Activated T-cell treated with anti-CD3 and anti-CD28 coated beads for 1 hour (primary cell): ENCODE measurements at regions not wholly inside any gene's neighbourhood (a gene's known extent, or its start where the extent isn't known, plus 50 kb on each side); places are given as distances from the start of the nearest gene placed in this dataset.

Experiments used
- DNase-seq: peaks from one replicate; pipeline ENCODE4 v3.0.0-alpha.2; 2020; ENCODE audit warnings: low read depth

DNA sequence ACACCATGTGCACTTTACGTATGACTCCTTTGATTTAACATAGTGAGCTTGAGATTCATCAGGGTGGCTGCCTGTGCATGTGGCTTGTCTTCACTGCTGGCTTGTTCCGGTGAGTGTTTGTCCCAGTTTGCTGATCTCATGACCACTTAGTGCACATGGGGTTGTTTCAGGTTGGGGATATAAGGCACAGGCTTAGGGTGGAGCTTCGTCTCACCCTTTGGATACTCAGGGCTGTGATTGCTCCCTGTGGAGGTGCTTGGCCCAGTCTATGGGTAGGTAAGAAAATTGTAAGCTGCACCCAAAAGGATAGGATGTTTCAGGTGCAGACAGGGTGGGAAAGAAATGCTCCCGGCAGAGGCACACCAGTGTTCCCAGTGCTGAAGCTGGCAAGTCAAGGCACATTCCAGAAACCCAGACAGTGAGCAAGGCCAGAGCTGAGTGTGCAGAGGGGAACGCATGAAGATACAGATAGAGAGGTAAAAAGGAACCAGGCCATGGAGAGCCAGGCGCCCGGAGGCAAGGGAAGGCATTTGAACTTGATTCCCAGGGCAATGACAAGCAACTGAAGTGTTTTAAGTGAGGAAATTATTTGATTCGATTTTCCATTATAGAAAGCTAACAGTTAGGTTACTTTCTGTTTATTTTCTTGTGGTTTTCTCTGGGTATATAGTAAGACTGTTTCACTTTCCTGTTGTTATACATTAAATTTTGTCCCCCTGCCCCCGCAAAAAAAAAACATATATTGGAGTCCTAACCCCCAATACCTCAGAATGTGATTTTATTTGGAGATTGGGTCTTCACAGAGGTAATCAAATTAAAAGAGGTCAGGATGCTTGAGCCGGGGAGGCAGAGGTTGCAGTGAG, 289.8 kb upstream of the KLF6 start:
- no peak for DNase-seq

DNA sequence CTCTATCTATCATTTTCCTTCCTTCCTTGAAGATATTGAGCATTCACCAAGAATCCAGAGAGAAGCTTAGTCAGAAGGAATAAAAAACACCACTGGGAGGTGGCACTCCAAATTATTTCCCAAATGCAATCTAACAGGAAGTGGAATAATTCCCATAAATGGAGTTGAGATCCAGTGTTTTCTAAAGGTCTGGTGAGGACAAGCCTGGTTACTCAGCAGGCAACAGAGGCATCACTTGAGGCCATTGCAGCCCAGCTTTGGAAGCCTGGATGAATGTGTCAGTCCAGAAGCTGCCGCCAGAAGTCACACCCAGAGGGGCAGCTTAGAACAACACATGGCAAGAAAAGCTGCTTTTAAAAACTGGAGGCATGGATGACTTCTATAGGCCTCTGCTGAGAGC, 288.9 kb upstream of the KLF6 start:
- no peak for DNase-seq

DNA sequence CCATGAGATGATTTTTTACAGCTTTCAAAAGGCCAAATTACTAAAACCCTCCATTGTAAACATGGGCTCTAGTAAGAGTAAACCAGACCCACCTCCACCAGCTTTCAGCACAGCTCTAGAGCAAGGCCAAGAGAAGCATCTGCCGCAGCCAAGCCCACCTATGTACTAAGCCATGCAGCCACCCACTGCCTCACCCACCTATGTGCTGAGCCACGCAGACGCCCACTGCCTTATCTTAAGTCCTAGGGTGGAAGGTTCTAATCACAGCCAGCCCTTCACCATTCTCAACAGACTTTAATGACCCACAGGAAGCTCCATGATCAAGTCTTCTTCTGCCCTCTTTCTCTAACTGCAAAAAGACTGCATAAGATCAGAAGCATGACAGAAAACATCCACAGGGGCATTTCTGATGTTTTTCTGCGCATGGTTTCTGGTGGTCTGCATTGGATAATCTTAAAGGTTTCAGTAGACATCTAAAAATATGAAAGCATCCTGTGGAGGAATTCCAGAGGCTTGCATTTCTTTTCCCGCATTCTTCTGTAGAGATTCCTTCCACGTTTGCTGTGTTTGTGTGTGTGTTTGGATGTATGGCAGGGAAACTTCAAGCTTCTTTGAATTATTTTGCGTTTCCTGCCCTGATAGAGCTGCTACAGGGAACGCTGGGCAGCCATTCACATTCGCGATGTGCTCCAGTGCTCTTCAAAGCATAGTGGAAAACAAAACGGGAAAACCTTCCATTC, 286.1 kb upstream of the KLF6 start:
- DNase-seq = no peak

DNA sequence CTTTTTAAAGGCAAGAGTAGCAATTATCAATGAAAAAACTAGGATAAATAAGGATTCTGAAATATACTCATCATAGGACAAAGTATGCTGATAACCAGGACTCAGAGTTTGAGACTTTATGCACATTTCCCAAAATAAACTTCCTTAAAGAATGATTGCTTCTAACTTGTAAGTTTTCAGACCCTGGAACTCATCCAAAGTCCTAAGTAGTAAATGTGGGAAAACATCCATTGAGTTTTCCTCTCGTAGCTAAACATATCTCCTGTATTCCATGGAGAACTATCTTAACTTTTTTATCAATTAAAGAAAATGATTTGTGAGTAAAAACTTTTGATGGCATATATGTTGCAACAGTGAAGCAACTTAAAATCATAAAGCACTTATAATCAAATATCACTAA, 285.2 kb upstream of the KLF6 start:
- DNase-seq = no peak

DNA sequence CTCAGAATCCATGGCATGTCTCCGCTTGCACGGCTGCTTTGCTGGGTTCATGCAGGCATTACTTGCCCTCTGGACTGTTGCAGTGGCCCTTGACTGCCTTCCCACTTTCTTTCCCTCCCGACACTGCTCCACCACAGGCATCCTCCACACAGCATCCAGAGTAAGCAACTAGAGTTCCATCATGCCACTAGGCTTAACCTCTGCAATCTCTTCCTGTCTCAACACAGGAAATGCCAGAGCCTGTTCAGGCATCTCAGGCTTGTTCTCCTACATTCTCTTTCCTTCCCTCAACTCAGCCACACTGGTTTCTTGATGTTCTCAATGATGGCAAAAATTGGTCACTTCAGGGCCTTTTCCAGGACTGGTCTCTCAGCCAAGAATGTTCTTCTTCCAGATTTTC, 284.5 kb upstream of the KLF6 start:
- no peak for DNase-seq

DNA sequence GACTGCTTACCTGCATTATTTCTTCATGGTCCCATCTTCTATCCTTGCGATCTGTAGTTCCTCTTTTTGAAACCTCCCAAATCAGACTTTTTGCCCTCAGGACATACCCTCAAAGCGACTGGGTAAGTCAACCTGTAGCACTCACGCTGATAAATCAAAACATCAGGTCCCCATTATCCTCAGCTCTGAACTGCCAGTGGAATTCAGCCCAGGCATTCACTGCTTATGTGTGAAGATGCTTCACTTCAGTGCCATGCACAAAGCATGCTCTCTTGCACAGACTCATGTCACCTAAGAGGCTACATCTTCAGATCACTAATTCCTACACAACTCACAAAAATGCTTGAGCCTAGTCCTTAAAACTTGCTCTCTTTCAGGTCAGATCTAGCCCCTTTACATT, 283.6 kb upstream of the KLF6 start:
- no peak for DNase-seq

DNA sequence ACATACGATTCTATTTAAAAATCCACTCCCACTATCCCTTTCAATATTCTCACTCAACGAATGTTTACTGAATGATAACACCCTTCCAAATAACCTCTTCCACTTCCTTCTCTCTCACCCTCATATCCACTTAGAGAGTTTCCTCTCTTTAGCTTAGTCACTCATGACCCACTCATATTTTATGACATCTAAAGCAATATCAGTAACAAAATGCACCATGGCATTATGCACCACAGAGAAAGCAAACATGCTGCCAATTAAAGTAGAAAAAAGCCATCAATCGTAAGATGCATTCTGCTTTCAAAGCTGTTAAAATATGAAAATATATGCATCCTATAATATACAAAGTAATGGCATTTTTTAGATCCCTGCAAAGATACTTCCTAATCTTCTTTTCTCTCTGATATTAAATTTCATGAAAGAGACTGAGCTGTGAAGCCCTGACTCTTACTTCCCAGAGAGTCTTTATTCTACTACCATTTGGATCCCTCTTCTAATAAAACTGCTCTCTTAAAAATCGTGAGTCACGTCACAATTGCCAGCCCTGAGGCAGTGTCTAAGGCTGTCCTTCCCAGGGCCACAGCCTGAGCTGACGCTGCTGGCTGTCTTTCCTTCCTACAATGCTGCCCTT, 283.0 kb upstream of the KLF6 start:
- DNase-seq = no peak

DNA sequence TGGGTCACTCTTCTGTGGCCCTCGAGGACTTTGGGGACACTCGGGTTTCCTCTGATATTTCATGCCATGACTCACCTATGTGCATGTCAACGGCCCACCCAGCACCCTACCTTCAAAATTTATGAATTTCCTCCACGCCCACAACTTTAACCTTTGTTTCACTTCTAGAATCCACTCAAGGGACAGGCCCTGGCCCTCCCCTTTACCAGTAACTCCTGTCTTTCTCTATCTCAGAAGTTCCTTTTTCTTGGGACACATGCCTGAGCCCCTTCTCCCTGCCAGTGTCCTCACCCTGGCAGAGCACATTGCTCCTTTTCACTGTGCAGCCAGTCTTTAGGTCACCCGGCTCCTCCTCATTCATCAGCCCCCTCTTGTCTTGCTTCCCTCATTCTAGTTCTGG, 282.5 kb upstream of the KLF6 start:
- DNase-seq = no peak

DNA sequence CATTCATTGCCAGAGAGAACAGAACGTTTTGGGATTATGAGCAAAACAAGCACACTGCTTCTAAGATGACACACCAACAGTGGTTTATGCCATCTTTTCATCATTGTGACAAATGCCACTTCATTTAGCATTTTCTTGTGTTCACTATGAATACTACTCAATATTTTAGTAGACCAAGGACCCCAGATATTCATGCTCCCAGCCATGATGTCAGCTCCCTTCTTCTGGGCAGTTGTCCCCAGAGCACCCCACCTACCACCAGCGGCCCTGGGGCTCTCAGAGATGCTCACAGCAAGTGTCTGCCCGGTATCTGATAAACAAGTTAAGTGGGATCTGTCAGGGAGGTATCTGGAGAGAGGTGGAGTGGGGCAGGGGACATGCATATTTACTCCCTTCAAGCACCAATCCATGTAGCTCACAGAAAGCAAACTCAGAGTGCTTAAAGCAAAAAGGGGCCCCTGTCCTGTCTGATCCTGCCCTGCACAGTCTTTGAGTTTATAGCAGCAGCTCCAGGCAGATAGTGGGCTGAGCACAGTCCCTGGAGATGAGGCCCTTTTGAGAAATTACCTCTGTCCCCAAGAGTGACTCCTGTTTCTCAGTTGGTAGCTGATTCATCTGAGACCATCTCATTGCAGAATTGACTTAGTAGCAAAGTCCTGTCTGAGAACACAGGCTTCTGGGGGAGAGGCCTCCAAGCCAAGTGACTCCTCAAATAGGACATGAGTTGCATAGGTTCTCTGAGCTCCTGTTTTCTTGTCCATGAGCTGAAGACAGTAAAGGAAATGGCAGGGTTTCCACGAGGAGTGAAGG, 281.8 kb upstream of the KLF6 start:
- no peak for DNase-seq

DNA sequence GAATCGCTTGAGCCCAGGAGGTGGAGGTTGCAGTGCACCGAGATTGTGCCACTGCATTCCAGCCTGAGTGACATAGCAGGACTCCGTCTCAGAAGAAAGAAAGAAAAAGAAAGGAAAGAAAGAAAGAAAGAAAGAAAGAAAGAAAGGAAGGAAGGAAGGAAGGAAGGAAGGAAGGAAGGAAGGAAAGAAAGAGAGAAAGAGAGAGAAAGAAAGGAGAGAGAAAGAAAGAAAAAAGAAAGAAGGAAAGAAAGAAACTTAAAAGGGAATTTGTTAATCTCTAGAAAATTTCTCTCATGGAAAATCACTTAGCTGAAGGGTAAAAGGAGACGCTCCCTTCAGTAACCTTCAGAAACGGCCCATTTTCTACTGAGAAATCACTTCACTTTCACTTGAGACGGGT, 279.5 kb upstream of the KLF6 start:
- DNase-seq = no peak

DNA sequence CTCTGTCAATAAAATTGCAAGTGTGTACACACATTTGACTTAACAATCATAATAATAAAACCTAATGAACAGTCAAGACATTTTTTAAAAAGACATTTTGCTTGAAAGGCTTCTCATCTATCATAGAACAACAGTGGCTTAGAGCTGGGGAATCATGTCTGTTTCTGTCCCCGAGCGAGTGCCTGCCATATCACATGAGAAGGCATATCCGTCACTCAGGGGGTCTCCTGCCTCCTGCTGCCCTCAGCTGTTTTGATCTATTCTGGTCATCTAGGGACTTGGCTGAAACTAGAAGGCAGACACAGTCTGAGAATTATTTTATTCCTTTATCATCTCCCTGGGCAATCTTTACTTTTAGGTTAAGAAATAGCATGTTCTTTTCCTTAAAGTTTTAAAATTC, 278.7 kb upstream of the KLF6 start:
- no peak for DNase-seq

DNA sequence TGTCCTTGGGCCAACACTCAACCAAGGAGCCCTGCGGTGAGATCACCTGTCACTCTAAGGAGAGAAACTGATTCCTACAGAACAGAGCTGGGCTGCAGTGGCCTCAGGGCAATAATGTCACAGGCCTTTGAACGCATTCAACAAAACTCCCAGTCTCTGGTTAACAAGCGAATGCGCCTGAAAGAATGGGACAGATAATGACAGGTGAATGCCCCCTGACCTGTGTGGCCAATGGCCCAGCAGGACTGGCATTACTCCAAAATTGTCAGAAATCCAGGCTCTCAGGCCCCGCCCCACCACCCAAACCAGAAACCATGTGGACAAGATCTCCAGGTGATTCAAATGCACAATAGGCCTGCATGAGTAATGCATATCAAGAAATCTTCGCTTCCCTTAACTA, 277.7 kb upstream of the KLF6 start:
- DNase-seq = no peak

DNA sequence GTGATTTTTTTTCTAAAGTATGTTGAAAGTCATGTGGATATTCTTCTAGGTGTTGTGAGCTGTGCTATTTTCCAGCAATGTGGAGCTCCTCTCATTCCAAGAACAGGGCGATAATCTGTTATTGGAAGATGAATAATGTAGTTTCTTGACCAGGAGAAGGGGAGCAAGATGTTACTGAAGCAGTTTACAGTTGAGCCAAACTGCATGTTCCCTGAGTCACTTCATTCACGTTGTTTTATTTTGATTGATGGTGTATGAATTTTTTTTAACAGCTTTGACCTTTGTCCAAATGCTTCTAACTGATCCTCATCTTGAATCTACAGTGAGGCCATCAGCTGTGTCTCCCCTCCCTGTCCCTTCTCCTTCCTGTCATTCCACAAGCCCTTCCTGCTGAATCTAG, 277.1 kb upstream of the KLF6 start:
- no peak for DNase-seq

DNA sequence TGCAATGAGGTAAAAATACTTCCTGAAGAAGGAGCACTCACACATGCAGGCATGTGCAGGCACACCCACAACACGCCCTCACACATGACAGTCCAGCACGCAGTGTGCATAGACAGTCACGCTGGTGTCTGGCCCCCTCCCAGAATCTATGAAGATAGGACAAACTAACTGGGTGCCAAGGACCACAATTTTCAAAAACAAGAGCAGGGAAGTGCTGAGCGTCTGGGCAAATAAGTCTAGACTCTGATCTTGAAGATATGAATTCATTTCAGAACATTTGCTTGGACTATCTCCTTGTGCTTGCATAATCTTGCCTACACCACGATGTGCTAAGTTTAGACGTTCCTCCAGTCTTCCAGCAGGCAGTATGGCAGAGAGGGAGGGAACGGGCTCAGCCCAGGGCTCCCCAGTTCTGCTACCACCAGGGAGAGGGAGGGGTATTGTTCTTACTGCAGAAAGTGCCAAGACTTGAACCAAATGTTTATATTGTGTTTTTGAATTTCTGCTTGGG, 276.5 kb upstream of the KLF6 start:
- DNase-seq = no peak

DNA sequence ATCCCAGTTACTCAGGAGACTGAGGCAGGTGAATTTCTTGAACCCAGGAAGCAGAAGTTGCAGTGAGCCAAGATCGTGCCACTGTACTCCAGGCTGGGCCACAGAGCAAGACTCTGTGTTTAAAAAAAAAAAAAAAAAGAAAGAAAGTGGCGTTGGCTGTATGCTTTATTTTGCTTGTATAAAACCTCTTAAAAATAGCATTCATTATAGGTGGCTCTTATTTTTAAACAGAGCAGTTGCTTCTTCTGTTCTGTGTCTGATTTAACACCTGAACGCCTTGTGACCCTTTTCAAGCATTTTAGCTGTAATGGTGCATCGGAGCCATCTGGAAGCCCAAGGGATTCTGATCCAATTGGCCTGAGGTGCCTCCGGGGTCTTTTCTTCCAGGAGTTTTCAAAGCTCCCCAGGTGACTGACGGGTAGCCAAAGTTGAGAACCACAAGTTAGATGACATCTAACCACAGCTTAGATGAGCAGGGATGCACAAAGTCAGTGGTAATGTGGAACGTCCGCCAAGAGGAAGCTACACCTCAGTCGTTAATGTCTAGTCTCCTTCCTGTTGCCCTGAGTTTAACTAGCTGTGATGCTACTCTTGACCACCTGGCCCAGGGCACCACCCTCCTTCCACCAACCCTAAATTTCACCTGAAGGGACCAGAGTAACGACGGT, 274.6 kb upstream of the KLF6 start:
- DNase-seq = no peak

DNA sequence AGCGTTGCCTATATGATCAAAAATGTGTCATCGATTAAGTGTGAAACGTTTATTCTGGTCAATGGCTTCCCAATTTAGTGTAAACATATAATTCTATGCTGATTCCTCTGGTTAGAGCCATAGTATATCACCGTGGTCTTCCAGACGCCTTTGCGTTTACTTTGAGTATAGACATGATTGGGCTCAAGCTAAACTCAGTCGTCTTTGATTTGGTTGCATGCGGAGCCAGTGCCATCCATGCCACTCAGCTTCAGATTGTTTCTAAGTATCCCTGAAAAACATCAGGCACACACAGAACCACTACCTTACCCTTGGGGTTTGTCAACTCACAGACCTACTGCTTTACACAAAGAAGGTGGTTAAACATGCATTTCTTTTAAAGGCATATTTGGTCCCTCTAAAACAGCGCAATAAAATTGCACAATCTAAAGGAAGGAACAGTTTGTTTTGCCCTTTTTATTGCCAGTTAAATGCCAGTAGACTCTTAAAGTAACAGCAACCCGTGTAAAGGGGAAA, 273.6 kb upstream of the KLF6 start:
- DNase-seq = no peak

DNA sequence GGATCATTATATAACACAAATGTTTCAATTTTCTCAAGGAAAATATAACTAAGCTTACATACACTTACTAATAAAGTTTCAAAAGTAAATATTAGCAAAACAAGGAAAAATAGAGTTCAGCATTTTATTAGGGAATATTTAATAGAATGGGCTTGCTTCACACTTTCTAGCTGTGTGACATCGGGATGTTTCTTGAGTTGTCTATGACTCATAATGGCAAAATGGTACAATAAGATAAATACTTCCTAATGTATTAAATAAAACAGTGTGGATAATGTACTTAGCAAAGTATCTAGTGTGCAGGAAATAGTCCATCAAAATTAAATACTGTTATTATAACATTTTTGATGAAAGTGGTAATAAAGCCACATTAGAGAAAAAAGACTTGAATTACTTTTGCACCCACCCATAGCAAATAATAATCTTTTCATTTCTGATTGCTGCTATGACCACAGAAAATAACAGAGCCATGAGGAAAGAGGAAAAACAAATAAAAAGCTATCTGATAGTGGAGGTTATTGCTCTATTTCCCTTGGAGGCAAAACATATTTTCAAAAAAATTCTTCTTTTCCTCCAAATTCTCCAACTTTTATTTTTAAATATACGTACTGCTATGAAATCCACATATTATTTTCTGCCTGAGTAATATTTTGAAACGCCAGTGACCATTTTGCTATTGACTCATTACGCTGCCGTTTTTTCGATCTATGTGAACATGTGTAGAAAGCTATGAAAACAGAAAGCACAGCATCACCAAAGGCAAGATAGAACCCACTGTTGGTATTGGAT, 272.9 kb upstream of the KLF6 start:
- DNase-seq = no peak

DNA sequence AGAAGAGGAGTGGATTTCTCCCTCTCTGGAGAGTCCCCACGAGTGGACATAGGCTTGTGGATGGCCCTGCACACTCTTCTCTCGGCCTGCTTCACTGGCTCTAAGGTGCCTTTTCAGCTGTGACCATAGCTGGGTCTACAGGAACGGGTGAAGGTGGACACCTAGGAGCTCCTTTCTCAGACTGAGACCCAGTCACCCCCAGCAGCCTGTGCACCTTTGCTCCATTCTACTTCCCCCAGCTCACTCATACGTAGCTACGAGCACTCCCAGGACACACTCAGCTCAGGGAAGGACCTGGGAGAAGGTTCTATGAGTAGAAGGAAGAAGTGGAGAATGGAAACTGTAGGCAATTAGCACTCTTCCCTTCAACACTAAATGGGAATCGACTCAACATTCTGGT, 272.0 kb upstream of the KLF6 start:
- no peak for DNase-seq

DNA sequence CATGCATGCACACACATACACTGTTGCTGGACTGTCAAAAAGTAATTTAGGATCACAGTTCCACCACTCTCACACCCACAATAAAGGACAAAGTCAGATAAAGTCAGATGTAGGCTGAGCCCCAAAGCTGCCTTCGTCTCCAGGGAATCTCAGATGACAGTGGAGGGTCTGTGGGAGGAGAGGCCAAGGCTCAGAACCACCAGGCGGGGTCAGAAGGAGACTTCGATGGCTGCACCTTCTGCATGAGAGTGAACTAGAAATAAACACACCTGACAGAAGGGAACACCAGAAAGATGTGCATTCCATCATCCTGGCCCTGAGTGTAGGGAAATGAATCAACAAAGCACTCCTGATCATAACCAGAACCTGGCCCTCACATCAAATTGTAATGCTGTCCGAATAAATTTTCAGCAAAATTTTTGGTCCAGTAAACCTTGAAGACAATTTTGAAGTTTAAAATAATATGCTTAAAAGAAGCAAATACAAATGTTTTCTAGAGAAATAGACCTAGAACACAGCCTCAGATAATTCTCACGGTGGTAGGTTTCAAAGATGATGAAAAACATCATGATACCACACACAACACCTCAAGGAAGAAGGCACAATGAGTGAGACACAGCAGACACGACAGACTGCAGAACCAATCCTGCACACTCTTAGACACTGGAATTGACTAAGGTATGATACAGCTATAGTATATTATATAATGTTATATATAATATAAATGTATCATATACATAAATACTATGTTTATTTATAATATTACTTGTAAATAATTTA, 269.8 kb upstream of the KLF6 start:
- DNase-seq = no peak

DNA sequence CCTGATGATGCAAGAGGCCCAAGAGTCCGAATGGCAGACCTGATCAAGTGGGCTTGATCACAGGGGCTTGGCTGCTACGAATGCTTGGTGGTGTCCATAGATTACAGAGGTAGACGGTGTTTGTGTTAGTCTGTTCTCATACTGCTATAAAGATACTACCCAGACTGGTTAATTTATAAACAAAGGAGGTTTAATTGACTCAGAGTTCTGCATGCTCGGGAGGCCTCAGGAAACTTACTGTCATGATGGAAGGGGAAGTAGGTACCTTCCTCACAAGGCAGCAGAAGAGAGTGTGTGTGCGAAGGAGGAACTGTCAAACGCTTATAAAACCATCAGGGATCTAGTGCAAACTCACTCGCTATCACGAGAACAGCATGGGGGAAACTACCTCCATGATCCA, 268.9 kb upstream of the KLF6 start:
- no peak for DNase-seq
